H9 (cell line): ENCODE measurements at regions not wholly inside any gene's neighbourhood (a gene's known extent, or its start where the extent isn't known, plus 50 kb on each side); places are given as distances from the start of the nearest gene placed in this dataset.

ENCODE experiments used
- DNase-seq: peaks from one replicate; pipeline ENCODE4 v3.0.0-alpha.2; 2017
- H2AFZ ChIP-seq: one replicate; pipeline ENCODE4 v1.6.1; 2013; ENCODE audit warnings: mild to moderate bottlenecking, low read length, control low read depth, moderate library complexity
- H2AK5ac ChIP-seq: 2 replicates; pipeline ENCODE4 v1.6.1; 2013; ENCODE audit warnings: low read length, control low read depth, mixed read lengths; ENCODE audit not compliant: insufficient read length
- H2BK120ac ChIP-seq: one replicate; pipeline ENCODE4 v1.6.1; 2013; ENCODE audit warnings: low read depth, mild to moderate bottlenecking, low read length, control low read depth, inconsistent platforms; ENCODE audit not compliant: poor library complexity, severe bottlenecking
- H2BK12ac ChIP-seq: 2 replicates; pipeline ENCODE4 v1.6.1; 2013; ENCODE audit warnings: low read length, control low read depth, mixed read lengths, low read depth; ENCODE audit not compliant: insufficient read length
- H2BK15ac ChIP-seq: 2 replicates; pipeline ENCODE4 v1.6.1; 2013; ENCODE audit warnings: low read depth, low read length, control low read depth
- H2BK20ac ChIP-seq: one replicate; pipeline ENCODE4 v1.6.1; 2013; ENCODE audit warnings: low read depth, mild to moderate bottlenecking, low read length, control low read depth, inconsistent platforms; ENCODE audit not compliant: poor library complexity, severe bottlenecking
- H2BK5ac ChIP-seq: 2 replicates; pipeline ENCODE4 v1.6.1; 2013; ENCODE audit warnings: low read length, control low read depth, mixed read lengths; ENCODE audit not compliant: insufficient read length
- H3K14ac ChIP-seq: 2 replicates; pipeline ENCODE4 v1.6.1; 2013; ENCODE audit warnings: low read length, control low read depth; ENCODE audit not compliant: insufficient read depth
- H3K18ac ChIP-seq: 2 replicates; pipeline ENCODE4 v1.6.1; 2013; ENCODE audit warnings: low read depth, mild to moderate bottlenecking, mixed read lengths, low read length, control low read depth; ENCODE audit not compliant: insufficient read length
- H3K23ac ChIP-seq: 2 replicates; pipeline ENCODE4 v1.6.1; 2013; ENCODE audit warnings: low read length, control low read depth, mixed read lengths, low read depth; ENCODE audit not compliant: insufficient read length
- H3K23me2 ChIP-seq: 2 replicates; pipeline ENCODE4 v1.6.1; 2013; ENCODE audit warnings: low read depth, mild to moderate bottlenecking, mixed read lengths, low read length, control low read depth; ENCODE audit not compliant: insufficient read length, poor library complexity, severe bottlenecking
- H3K27ac ChIP-seq: 2 replicates; pipeline ENCODE4 v1.5.1; 2013; ENCODE audit warnings: low read length, control low read depth, mixed read lengths, low read depth; ENCODE audit not compliant: insufficient read length
- H3K27me3 ChIP-seq: 2 replicates; pipeline ENCODE4 v1.6.1; 2013; ENCODE audit warnings: low read length, control low read depth, inconsistent platforms; ENCODE audit not compliant: insufficient read depth
- H3K4ac ChIP-seq: 2 replicates; pipeline ENCODE4 v1.6.1; 2013; ENCODE audit warnings: low read depth, mild to moderate bottlenecking, control low read depth, inconsistent platforms, low read length, moderate library complexity
- H3K4me1 ChIP-seq: 2 replicates; pipeline ENCODE4 v1.6.1; 2013; ENCODE audit warnings: low read length, control low read depth, inconsistent platforms; ENCODE audit not compliant: insufficient read depth
- H3K4me2 ChIP-seq: 2 replicates; pipeline ENCODE4 v1.6.1; 2013; ENCODE audit warnings: low read length, control low read depth, mixed read lengths; ENCODE audit not compliant: insufficient read length, insufficient read depth
- H3K56ac ChIP-seq: 2 replicates; pipeline ENCODE4 v1.6.1; 2013; ENCODE audit warnings: low read depth, mild to moderate bottlenecking, mixed read lengths, low read length, control low read depth; ENCODE audit not compliant: insufficient read length
- H3K79me1 ChIP-seq: 2 replicates; pipeline ENCODE4 v1.6.1; 2013; ENCODE audit warnings: low read depth, mild to moderate bottlenecking, moderate library complexity, low read length, control low read depth, inconsistent platforms; ENCODE audit not compliant: insufficient read depth, poor library complexity, severe bottlenecking
- H3K79me2 ChIP-seq: 2 replicates; pipeline ENCODE4 v1.6.1; 2013; ENCODE audit warnings: low read length, control low read depth, inconsistent platforms; ENCODE audit not compliant: insufficient read depth
- H3K9ac ChIP-seq: 2 replicates; pipeline ENCODE4 v1.6.1; 2013; ENCODE audit warnings: low read length, control low read depth, mixed read lengths; ENCODE audit not compliant: insufficient read length; ENCODE audit errors: extremely low read depth
- H3K9me3 ChIP-seq: one replicate; pipeline ENCODE4 v1.6.1; 2013; ENCODE audit warnings: low read depth, low read length, inconsistent platforms; ENCODE audit not compliant: control insufficient read depth
- H3T11ph ChIP-seq: one replicate; pipeline ENCODE4 v1.6.1; 2013; ENCODE audit warnings: mild to moderate bottlenecking, low read length, control low read depth, inconsistent platforms
- H4K20me1 ChIP-seq: one replicate; pipeline ENCODE4 v1.6.1; 2013; ENCODE audit not compliant: control insufficient read depth, insufficient read length, insufficient read depth
- H4K5ac ChIP-seq: 2 replicates; pipeline ENCODE4 v1.6.1; 2013; ENCODE audit warnings: low read depth, mild to moderate bottlenecking, mixed read lengths, low read length, control low read depth; ENCODE audit not compliant: insufficient read length
- H4K8ac ChIP-seq: replicated peaks from 2 replicates; pipeline ENCODE4 v1.6.1; 2013; ENCODE audit warnings: low read length, control low read depth, mixed read lengths, low read depth; ENCODE audit not compliant: insufficient read length
- H4K91ac ChIP-seq: 2 replicates; pipeline ENCODE4 v1.6.1; 2013; ENCODE audit warnings: low read depth, mild to moderate bottlenecking, moderate library complexity, mixed read lengths, low read length, control low read depth; ENCODE audit not compliant: insufficient read length
- H3K27ac Mint-ChIP-seq, 3 experiments: 2 replicates in 2 of 3; 3 replicates in 1 of 3; pipeline ENCODE4 v1.8.0; 2020 to 2021; ENCODE audit warnings: mixed read lengths in 3 of 3, mild to moderate bottlenecking in 1 of 3, moderate library complexity in 1 of 3
- H3K27me3 Mint-ChIP-seq: 2 replicates; pipeline ENCODE4 v1.8.0; 2021; ENCODE audit warnings: low read depth, mild to moderate bottlenecking, moderate library complexity, mixed read lengths
- H3K36me3 Mint-ChIP-seq, 3 experiments: 2 replicates in 2 of 3; 3 replicates in 1 of 3; pipeline ENCODE4 v1.8.0; 2020 to 2021; ENCODE audit warnings: low read depth in 3 of 3, mixed read lengths in 3 of 3; ENCODE audit not compliant: insufficient read depth in 1 of 3
- H3K4me1 Mint-ChIP-seq, 2 experiments: 2 replicates each; pipeline ENCODE4 v1.8.0; 2020; ENCODE audit warnings: mixed read lengths in 2 of 2
- H3K4me3 Mint-ChIP-seq, 2 experiments: 2 replicates in 1 of 2; 3 replicates in 1 of 2; pipeline ENCODE4 v1.8.0; 2020 to 2021; ENCODE audit warnings: mild to moderate bottlenecking in 2 of 2, mixed read lengths in 2 of 2, moderate library complexity in 1 of 2
- H3K9me3 Mint-ChIP-seq, 2 experiments: 2 replicates in 1 of 2; 3 replicates in 1 of 2; pipeline ENCODE4 v1.8.0; 2020; ENCODE audit warnings: mild to moderate bottlenecking in 2 of 2, mixed read lengths in 2 of 2, moderate library complexity in 1 of 2
- CTCF ChIP-seq: fragments of 200-600 bp; sonication (generic); conservative IDR thresholded peaks from 3 replicates; pipeline ENCODE4 v1.8.0; 2021; ENCODE audit warnings: antibody characterized with exemption, mild to moderate bottlenecking
- WGBS: extraction: QIAGEN DNeasy Blood & Tissue Kit; methylation state at CpG from one replicate; pipeline ENCODE4 v1.1.7; 2013; ENCODE audit warnings: missing lambda C conversion rate, low lambda C conversion rate, mixed read lengths; ENCODE audit not compliant: insufficient read length; ENCODE audit errors: extremely low coverage; 5-methylcytosine and 5-hydroxymethylcytosine counted together

DNA sequence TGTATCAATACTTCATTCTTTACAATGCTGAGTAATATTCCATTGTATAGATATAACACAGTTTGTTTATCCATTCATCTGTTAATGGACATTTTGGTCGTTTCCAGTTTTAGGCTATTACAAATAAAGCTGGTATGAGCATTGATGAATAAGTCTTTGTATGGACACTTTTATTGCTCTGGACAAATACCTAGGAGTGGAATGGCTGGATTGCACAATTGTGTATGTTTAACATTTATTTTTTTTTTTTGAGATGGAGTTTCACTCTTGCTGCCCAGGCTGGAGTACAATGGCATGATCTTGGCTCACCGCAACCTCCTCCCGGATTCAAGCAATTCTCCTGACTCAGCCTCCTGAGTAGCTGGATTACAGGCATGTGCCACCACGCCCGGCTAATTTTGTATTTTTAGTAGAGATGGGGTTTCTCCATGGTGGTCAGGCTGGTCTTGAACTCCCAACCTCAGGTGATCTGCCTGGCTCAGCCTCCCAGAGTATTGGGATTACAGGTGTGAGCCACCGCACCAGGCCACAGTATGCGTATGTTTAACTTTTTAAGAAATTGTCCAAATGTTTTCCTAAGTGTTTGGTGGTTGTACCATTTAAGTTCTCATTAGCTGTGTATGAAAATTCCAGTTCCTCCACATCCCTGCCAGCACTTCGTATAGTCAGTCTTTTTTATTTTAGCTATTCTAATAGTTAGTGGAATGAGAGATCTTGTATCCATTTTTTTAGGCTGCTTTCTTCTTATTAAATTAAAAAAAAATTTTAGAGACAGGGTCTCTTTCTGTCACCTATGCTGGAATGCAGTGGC lies 194.9 kb upstream of the HAAO start:
- Histone ChIP-seq H2BK12ac (no peak overlapping the region), H3K79me1 (no peaks in the 10 kb centered on the region), H3K4me1 (no peaks in the 10 kb centered on the region), H2AK5ac (no peak overlapping the region), H3K27ac (no peak overlapping the region), H2AFZ (no peak overlapping the region), H4K5ac (no peak overlapping the region), H2BK5ac (no peak overlapping the region), H3K4me2 (no peak overlapping the region), H4K8ac (no peak overlapping the region), H3K18ac (no peak overlapping the region), H3K56ac (no peak overlapping the region), H3K79me2 (no peaks in the 10 kb centered on the region), H3T11ph (no peak overlapping the region), H2BK15ac (no peak overlapping the region), H4K20me1 (no peaks in the 10 kb centered on the region), H3K9me3 (no peaks in the 10 kb centered on the region), H3K23ac (no peak overlapping the region), H2BK120ac (no peak overlapping the region), H3K4ac (no peak overlapping the region), H3K9ac (no peak overlapping the region), H3K14ac (no peak overlapping the region), H4K91ac (no peak overlapping the region), H3K23me2 (no peaks in the 10 kb centered on the region), H3K27me3 (no peaks in the 10 kb centered on the region), H2BK20ac (no peak overlapping the region)
- Mint-ChIP-seq H3K27me3 (peaks cover 2% of the 10 kb centered on the region), H3K36me3 (peaks cover 3 to 11% (median 4%) of the 10 kb centered on the region in 3 experiments; a peak in 5 of 7 replicates), H3K9me3 (peaks cover 5 to 7% of the 10 kb centered on the region in 2 experiments; a peak in 4 of 5 replicates), H3K27ac (no peak overlapping the region), H3K4me3 (no peak overlapping the region), H3K4me1 (peaks cover 16 to 17% of the 10 kb centered on the region in 2 experiments)
- DNase-seq: no peak
- no CpG with 5 or more reads among the region's 8 CpGs for WGBS
- no peak for TF ChIP-seq CTCF
